OCI-LY3 (cell line): ENCODE measurements at regions not wholly inside any gene's neighbourhood (a gene's known extent, or its start where the extent isn't known, plus 50 kb on each side); places are given as distances from the start of the nearest gene placed in this dataset.

Experiments
- EZH2phosphoT487 ChIP-seq: fragments of 200-600 bp; shearing (Covaris generic); IDR thresholded peaks from 2 replicates; pipeline ENCODE4 v1.6.1; 2018; ENCODE audit warnings: antibody characterized with exemption, mixed run types, low read depth
- TF ChIP-seq, protein P1 (sequence below): fragments of 200-600, 300-600 bp; sonication (generic); IDR thresholded peaks from 2 replicates; pipeline ENCODE4 v1.5.1; 2014; ENCODE audit warnings: antibody characterized with exemption, low read length, low read depth

DNA sequence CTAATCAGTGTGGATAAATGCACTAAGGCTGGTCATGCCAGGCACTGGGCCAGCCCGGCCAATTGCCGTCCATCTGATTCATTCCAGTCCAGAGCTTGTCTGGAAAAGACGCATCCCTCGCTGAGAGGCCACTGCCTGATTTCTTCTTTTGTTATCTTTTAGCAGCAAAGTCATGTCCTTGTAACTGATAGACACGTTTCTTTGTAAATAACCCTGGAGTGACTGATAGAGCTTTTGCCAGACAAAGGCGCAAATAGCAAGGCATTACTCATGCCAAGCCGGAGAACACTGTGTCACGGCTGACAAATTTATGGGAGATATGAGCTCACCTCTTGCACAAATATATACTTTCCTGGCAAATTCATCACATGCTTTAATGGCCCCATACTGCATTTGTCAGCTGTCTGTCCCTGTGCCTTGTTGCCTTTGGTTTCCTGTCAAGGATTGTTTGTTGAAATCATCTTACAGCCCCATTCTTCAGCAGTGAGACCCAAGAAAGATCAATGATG is 164.4 kb downstream of the ETAA1 start:
- TF ChIP-seq, protein P1, sequence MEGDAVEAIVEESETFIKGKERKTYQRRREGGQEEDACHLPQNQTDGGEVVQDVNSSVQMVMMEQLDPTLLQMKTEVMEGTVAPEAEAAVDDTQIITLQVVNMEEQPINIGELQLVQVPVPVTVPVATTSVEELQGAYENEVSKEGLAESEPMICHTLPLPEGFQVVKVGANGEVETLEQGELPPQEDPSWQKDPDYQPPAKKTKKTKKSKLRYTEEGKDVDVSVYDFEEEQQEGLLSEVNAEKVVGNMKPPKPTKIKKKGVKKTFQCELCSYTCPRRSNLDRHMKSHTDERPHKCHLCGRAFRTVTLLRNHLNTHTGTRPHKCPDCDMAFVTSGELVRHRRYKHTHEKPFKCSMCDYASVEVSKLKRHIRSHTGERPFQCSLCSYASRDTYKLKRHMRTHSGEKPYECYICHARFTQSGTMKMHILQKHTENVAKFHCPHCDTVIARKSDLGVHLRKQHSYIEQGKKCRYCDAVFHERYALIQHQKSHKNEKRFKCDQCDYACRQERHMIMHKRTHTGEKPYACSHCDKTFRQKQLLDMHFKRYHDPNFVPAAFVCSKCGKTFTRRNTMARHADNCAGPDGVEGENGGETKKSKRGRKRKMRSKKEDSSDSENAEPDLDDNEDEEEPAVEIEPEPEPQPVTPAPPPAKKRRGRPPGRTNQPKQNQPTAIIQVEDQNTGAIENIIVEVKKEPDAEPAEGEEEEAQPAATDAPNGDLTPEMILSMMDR: no peak
- TF ChIP-seq EZH2phosphoT487: no peak
